Endothelial cell of umbilical vein (primary cell): ENCODE measurements at regions not wholly inside any gene's neighbourhood (a gene's known extent, or its start where the extent isn't known, plus 50 kb on each side); places are given as distances from the start of the nearest gene placed in this dataset.

Experiments used
- BruUV-seq: library from RNA; stranded (reverse); fragments of 400-500 nt; replicated peaks from 2 replicates; lab custom pipeline; 2021; lab: Mats Ljungman, UMichigan
- CTCF ChIA-PET: fragments of 300-600, 350-600 bp; sonication (Branson Sonifier 250); formaldehyde crosslinking; loops from one replicate; lab custom pipeline; 2021; ENCODE audit warnings: antibody characterized with exemption, inconsistent platforms; lab: Charles Lee
- POLR2A ChIA-PET: fragments of 300-600, 350-600 bp; sonication (Branson Sonifier 250); formaldehyde crosslinking; loops from one replicate; lab custom pipeline; 2021; ENCODE audit warnings: antibody characterized with exemption, inconsistent platforms; lab: Charles Lee
- DNase-seq: peaks from one replicate; pipeline ENCODE4 v3.0.0-alpha.2; 2011; ENCODE audit warnings: low read depth, low spot score
- FAIRE-seq: peaks from 2 replicates; lab custom pipeline; 2011; peaks lifted over from hg19 to GRCh38; lab: Jason Lieb, UNC
- H2AFZ ChIP-seq: 2 replicates; pipeline ENCODE4 v1.6.0; 2012; ENCODE audit warnings: low read depth, low read length, control low read depth, inconsistent platforms
- H3K27ac ChIP-seq: 2 replicates; pipeline ENCODE4 v1.5.1; 2011; ENCODE audit warnings: low read depth, mild to moderate bottlenecking, control low read depth, low read length, moderate library complexity; ENCODE audit not compliant: insufficient read depth
- H3K27me3 ChIP-seq, 2 experiments: 2 replicates each; pipeline versions ENCODE4 v1.6.0 to v1.6.1; 2011; ENCODE audit warnings: low read length in 2 of 2, mixed read lengths in 1 of 2; ENCODE audit not compliant: control insufficient read depth in 2 of 2, insufficient read depth in 2 of 2
- H3K36me3 ChIP-seq, 2 experiments: 2 replicates in 1 of 2; 3 replicates in 1 of 2; pipeline ENCODE4 v1.5.1; 2011; ENCODE audit warnings: low read length in 2 of 2, mild to moderate bottlenecking in 1 of 2, moderate library complexity in 1 of 2; ENCODE audit not compliant: control insufficient read depth in 2 of 2, insufficient read depth in 2 of 2; ENCODE audit errors: extremely low read depth in 1 of 2
- H3K4me1 ChIP-seq: 3 replicates; pipeline ENCODE4 v1.5.1; 2011; ENCODE audit warnings: mild to moderate bottlenecking, low read length; ENCODE audit not compliant: control insufficient read depth, insufficient read depth; ENCODE audit errors: extremely low read depth
- H3K4me2 ChIP-seq: 2 replicates; pipeline ENCODE4 v1.6.1; 2011; ENCODE audit warnings: low read length, control low read depth, mixed read lengths; ENCODE audit not compliant: insufficient read depth
- H3K4me3 ChIP-seq, 3 experiments: fragments of 200-600 bp in 1 of 3; sonication (generic), shearing (Covaris generic) in 1 of 3; replicated peaks in 1 of 3; 2 replicates each; pipeline ENCODE4 v1.5.1; 2011 to 2016; ENCODE audit warnings: control low read depth in 3 of 3, low read length in 3 of 3, mild to moderate bottlenecking in 2 of 3, inconsistent platforms in 1 of 3, low read depth in 1 of 3, moderate library complexity in 1 of 3; ENCODE audit not compliant: insufficient read depth in 1 of 3
- H3K79me2 ChIP-seq: 2 replicates; pipeline ENCODE4 v1.6.0; 2012; ENCODE audit warnings: low read length, inconsistent platforms; ENCODE audit not compliant: control insufficient read depth, insufficient read depth
- H3K9ac ChIP-seq: replicated peaks from 2 replicates; pipeline ENCODE3; 2011; ENCODE audit warnings: low read length, control low read depth; ENCODE audit not compliant: insufficient read depth; ENCODE audit errors: extremely low read depth
- H3K9me1 ChIP-seq: replicated peaks from 3 replicates; pipeline ENCODE4 v1.6.0; 2011; ENCODE audit warnings: mild to moderate bottlenecking, low read length; ENCODE audit not compliant: control insufficient read depth, insufficient read depth; ENCODE audit errors: extremely low read depth
- H3K9me3 ChIP-seq: replicated peaks from 2 replicates; pipeline ENCODE4 v1.5.1; 2012; ENCODE audit warnings: low read length, inconsistent platforms; ENCODE audit not compliant: control insufficient read depth, insufficient read depth
- H4K20me1 ChIP-seq: replicated peaks from 2 replicates; pipeline ENCODE3; 2011; ENCODE audit warnings: mild to moderate bottlenecking, low read length; ENCODE audit not compliant: control insufficient read depth, insufficient read depth; ENCODE audit errors: extremely low read depth
- CTCF ChIP-seq, 2 donors: IDR thresholded peaks; 1 replicate in 1 of 2; 2 replicates in 1 of 2; pipeline ENCODE4 v1.5.1; 2011; ENCODE audit warnings: low read length in 2 of 2, mild to moderate bottlenecking in 2 of 2, moderate library complexity in 2 of 2, control low read depth in 1 of 2, inconsistent platforms in 1 of 2, low read depth in 1 of 2; ENCODE audit not compliant: insufficient read depth in 1 of 2; ENCODE audit errors: extremely low read depth in 1 of 2
- EZH2 ChIP-seq: IDR thresholded peaks from 2 replicates; pipeline ENCODE4 v1.6.1; 2012; ENCODE audit warnings: borderline replicate concordance, low read depth, mild to moderate bottlenecking, moderate library complexity, low read length, inconsistent platforms; ENCODE audit not compliant: severe bottlenecking
- FOS ChIP-seq: IDR thresholded peaks from 2 replicates; pipeline ENCODE4 v1.6.1; 2011; ENCODE audit warnings: mild to moderate bottlenecking, low read length, moderate library complexity, borderline replicate concordance; ENCODE audit not compliant: insufficient read depth
- GATA2 ChIP-seq: IDR thresholded peaks from 2 replicates; pipeline ENCODE4 v1.7.0; 2011; ENCODE audit warnings: low read depth, mild to moderate bottlenecking, moderate library complexity, mixed read lengths, low read length; ENCODE audit not compliant: insufficient read length, insufficient read depth
- JUN ChIP-seq: IDR thresholded peaks from 2 replicates; pipeline ENCODE4 v1.6.1; 2011; ENCODE audit warnings: borderline replicate concordance, low read depth; ENCODE audit not compliant: insufficient read length, insufficient read depth
- MYC ChIP-seq: IDR thresholded peaks from one replicate; pipeline ENCODE4 v1.6.1; 2011; ENCODE audit warnings: mild to moderate bottlenecking, low read depth, low read length
- POLR2A ChIP-seq: IDR thresholded peaks from 2 replicates; pipeline ENCODE4 v1.6.1; 2012; ENCODE audit warnings: low read depth, mild to moderate bottlenecking, control low read depth, low read length
- POLR2AphosphoS5 ChIP-seq: IDR thresholded peaks from 2 replicates; pipeline ENCODE4 v1.6.1; 2012; ENCODE audit warnings: low read depth, mild to moderate bottlenecking, control low read depth, low read length, moderate library complexity; ENCODE audit not compliant: insufficient read depth
- dilution Hi-C: fragments of 300-500 bp; cut with MboI; formaldehyde crosslinking; loops from one replicate; pipeline ENCODE4 v1.15.0; 2019; ENCODE audit warnings: low sequenced_read_pairs; ENCODE audit not compliant: extremely low pct_ligation_motif_present
- intact Hi-C: fragments of 100-400 bp; cut with micrococcal nuclease; formaldehyde crosslinking; loops from one replicate; pipeline ENCODE4 v1.10.0; 2022
- TF ChIP-seq, protein P1 (sequence below): IDR thresholded peaks from 2 replicates; pipeline ENCODE4 v1.6.1; 2011; ENCODE audit not compliant: insufficient read depth, insufficient read length

GRCh38 chr4:13168326-13168725 is 315.8 kb downstream of the RAB28 start:
- TF ChIP-seq CTCF (IDR thresholded peaks at IDR 0.05; ENCODE audit: extremely low read depth in 1 of 2, insufficient read depth in 1 of 2, low read depth in 1 of 2, low read length in 2 of 2): no peak
- no peak for TF ChIP-seq GATA2
- TF ChIP-seq POLR2A: no peak
- no peak for TF ChIP-seq POLR2AphosphoS5
- no peak for TF ChIP-seq EZH2
- no peak for TF ChIP-seq JUN
- TF ChIP-seq, protein P1, sequence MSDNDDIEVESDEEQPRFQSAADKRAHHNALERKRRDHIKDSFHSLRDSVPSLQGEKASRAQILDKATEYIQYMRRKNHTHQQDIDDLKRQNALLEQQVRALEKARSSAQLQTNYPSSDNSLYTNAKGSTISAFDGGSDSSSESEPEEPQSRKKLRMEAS: no peak
- no peak for TF ChIP-seq MYC
- no peak for TF ChIP-seq FOS
- Histone ChIP-seq H3K4me2 (no peak overlapping the region), H3K36me3 (no peaks in the 10 kb centered on the region), H3K4me3 (no peak overlapping the region), H2AFZ (no peak overlapping the region), H3K9ac (no peak overlapping the region), H3K9me3 (peaks cover 2% of the 10 kb centered on the region), H3K9me1 (no peaks in the 10 kb centered on the region), H3K27ac (no peak overlapping the region), H3K27me3 (no peaks in the 10 kb centered on the region), H3K4me1 (no peaks in the 10 kb centered on the region), H3K79me2 (no peaks in the 10 kb centered on the region), H4K20me1 (no peaks in the 10 kb centered on the region)
- intact Hi-C loops (no loop called here), dilution Hi-C loops (no loop called here)
- no peak for DNase-seq
- ChIA-PET CTCF (no interaction called here), POLR2A (no interaction called here)
- BruUV-seq: no TSS peak
- no peak for FAIRE-seq
